K562 (cell line): ENCODE measurements at regions not wholly inside any gene's neighbourhood (a gene's known extent, or its start where the extent isn't known, plus 50 kb on each side); places are given as distances from the start of the nearest gene placed in this dataset.
A peak's percentile ranks its signal among the peaks of the same experiment; 100 is the strongest.

Experiments used
- ATAC-seq: fragments of 200-7000 bp; cut with Tn5 transposase; 3 replicates; pipeline ENCODE4 v1.9.1; 2020; ENCODE audit warnings: moderate library complexity
- BruUV-seq: library from RNA; stranded (reverse); fragments of 400-500 nt; replicated peaks from 2 replicates; lab custom pipeline; 2021; lab: Mats Ljungman, UMichigan
- CTCF ChIA-PET: fragments of 300-600 bp; formaldehyde crosslinking; extraction: SDS; loops from one replicate; lab custom pipeline; 2021; ENCODE audit warnings: low intra/inter-chr PET ratio; lab: Yijun Ruan, JAX
- POLR2A ChIA-PET: fragments of 300-600, 350-650 bp; sonication (Branson Sonifier 250); formaldehyde crosslinking; extraction: SDS; loops from one replicate; lab custom pipeline; 2021; ENCODE audit warnings: antibody characterized with exemption, inconsistent platforms; lab: Yijun Ruan, JAX
- DNase-seq, 4 experiments: peaks; one replicate each; pipeline versions ENCODE4 v3.0.0 to v3.0.0-alpha.2; 2011 to 2018; ENCODE audit warnings: low spot score in 3 of 4, mixed read lengths in 3 of 4; ENCODE audit errors: extremely low read depth in 1 of 4
- FAIRE-seq: peaks from 2 replicates; lab custom pipeline; 2011; peaks lifted over from hg19 to GRCh38; lab: Jason Lieb, UNC
- H2AFZ ChIP-seq: 2 replicates; pipeline ENCODE4 v1.6.0; 2011; ENCODE audit warnings: low read depth, low read length, control low read depth, inconsistent platforms
- H3K27ac ChIP-seq: fragments of 200-600 bp; 3 replicates; pipeline ENCODE4 v1.8.0; 2011; ENCODE audit warnings: low read depth, mild to moderate bottlenecking, control low read depth, inconsistent platforms, low read length, moderate library complexity, mixed read lengths; ENCODE audit errors: extremely low read depth
- H3K27me3 ChIP-seq, 2 experiments: fragments of 300-600 bp in 1 of 2; 2 replicates in 1 of 2; 3 replicates in 1 of 2; pipeline versions ENCODE4 v1.6.0 to v1.8.0; 2011; ENCODE audit warnings: inconsistent platforms in 2 of 2, low read length in 2 of 2, mild to moderate bottlenecking in 1 of 2, mixed read lengths in 1 of 2, moderate library complexity in 1 of 2; ENCODE audit not compliant: control insufficient read depth in 2 of 2, insufficient read depth in 2 of 2
- H3K36me3 ChIP-seq: fragments of 300-600 bp; 3 replicates; pipeline ENCODE4 v1.8.0; 2011; ENCODE audit warnings: mild to moderate bottlenecking, low read length, inconsistent platforms; ENCODE audit not compliant: control insufficient read depth, insufficient read depth
- H3K4me1 ChIP-seq, 2 experiments: fragments of 200-600 bp in 1 of 2; replicated peaks in 1 of 2; 2 replicates in 1 of 2; 3 replicates in 1 of 2; pipeline versions ENCODE4 v1.5.1 to v1.8.0; 2011; ENCODE audit warnings: inconsistent platforms in 2 of 2, low read length in 2 of 2, mild to moderate bottlenecking in 1 of 2, mixed read lengths in 1 of 2, moderate library complexity in 1 of 2; ENCODE audit not compliant: control insufficient read depth in 2 of 2, insufficient read depth in 2 of 2
- H3K4me2 ChIP-seq: 2 replicates; pipeline ENCODE4 v1.6.1; 2011; ENCODE audit warnings: low read length, control low read depth, inconsistent platforms, mixed read lengths; ENCODE audit not compliant: insufficient read depth
- H3K4me3 ChIP-seq: fragments of 200-600 bp; sonication (generic), shearing (Covaris generic); 2 replicates; pipeline ENCODE4 v1.5.1; 2016; ENCODE audit warnings: control low read depth, inconsistent platforms
- H3K79me2 ChIP-seq: fragments of 200-600 bp; 3 replicates; pipeline ENCODE4 v1.8.0; 2011; ENCODE audit warnings: low read length, inconsistent platforms; ENCODE audit not compliant: control insufficient read depth, insufficient read depth
- H3K9ac ChIP-seq, 2 experiments: 2 replicates each; pipeline versions ENCODE4 v1.6.0 to v1.6.1; 2011; ENCODE audit warnings: low read depth in 2 of 2, low read length in 2 of 2, control low read depth in 1 of 2, inconsistent platforms in 1 of 2, mild to moderate bottlenecking in 1 of 2, mixed read lengths in 1 of 2; ENCODE audit not compliant: insufficient read depth in 1 of 2
- H3K9me1 ChIP-seq: one replicate; pipeline ENCODE4 v1.6.0; 2011; ENCODE audit warnings: inconsistent platforms, mild to moderate bottlenecking, low read length, moderate library complexity; ENCODE audit not compliant: control insufficient read depth, insufficient read depth
- H3K9me3 ChIP-seq: replicated peaks from 2 replicates; pipeline ENCODE4 v1.5.1; 2011; ENCODE audit warnings: low read depth, low read length, inconsistent platforms; ENCODE audit not compliant: control insufficient read depth, insufficient read depth
- H4K20me1 ChIP-seq: replicated peaks from 2 replicates; pipeline ENCODE4 v1.6.1; 2011; ENCODE audit warnings: low read length, inconsistent platforms, mixed read lengths; ENCODE audit not compliant: control insufficient read depth, insufficient read depth
- EP300 ChIP-seq: IDR thresholded peaks from 2 replicates; pipeline ENCODE4 v1.6.1; 2012; ENCODE audit warnings: low read length, improper control_type of control experiment
- LCOR ChIP-seq: sonication (generic); formaldehyde crosslinking; IDR thresholded peaks from 2 replicates; pipeline ENCODE4 v1.8.0; 2022; ENCODE audit warnings: mild to moderate bottlenecking, missing genetic modification reagents
- POLR2B ChIP-seq: fragments of 450-650 bp; IDR thresholded peaks from 2 replicates; pipeline ENCODE4 v1.6.1; 2018; ENCODE audit warnings: low read depth; ENCODE audit not compliant: partially characterized antibody
- PREB ChIP-seq: sonication (generic); formaldehyde crosslinking; IDR thresholded peaks from 2 replicates; pipeline ENCODE4 v1.8.1; 2023; ENCODE audit warnings: mild to moderate bottlenecking, missing genetic modification reagents
- PRMT5 ChIP-seq: sonication (generic); formaldehyde crosslinking; IDR thresholded peaks from 2 replicates; pipeline ENCODE4 v1.5.0; 2020; ENCODE audit warnings: missing genetic modification reagents
- TCF7L2 ChIP-seq: fragments of 150-350 bp; IDR thresholded peaks from 2 replicates; pipeline ENCODE4 v1.6.1; 2016; ENCODE audit warnings: low read depth, mild to moderate bottlenecking, low read length, moderate library complexity
- XRCC3 ChIP-seq: fragments of 450-650 bp; IDR thresholded peaks from 2 replicates; pipeline ENCODE4 v1.6.1; 2017; ENCODE audit warnings: mild to moderate bottlenecking, moderate library complexity
- ZNF175 ChIP-seq: fragments of 200-800 bp; sonication (Bioruptor generic); IDR thresholded peaks from 2 replicates; pipeline ENCODE4 v1.6.1; 2016; ENCODE audit warnings: low read depth, mild to moderate bottlenecking, missing genetic modification characterization, missing compliant biosample characterization
- WGBS: fragments of 100-300 bp; shearing (Covaris generic); methylation state at CpG from one replicate; pipeline ENCODE4 v1.1.6; 2016; ENCODE audit warnings: low coverage, mixed read lengths; ENCODE audit not compliant: insufficient coverage; ENCODE audit errors: missing lambda C conversion rate; 5-methylcytosine and 5-hydroxymethylcytosine counted together
- in situ Hi-C: fragments of 300-500 bp; cut with MboI; formaldehyde crosslinking; loops from 4 replicates; pipeline ENCODE4 v1.15.0; 2018; ENCODE audit warnings: inconsistent platforms, mixed read lengths
- intact Hi-C: fragments of 100-400 bp; cut with micrococcal nuclease; formaldehyde crosslinking; loops from 2 replicates; pipeline ENCODE4 v1.14.2; 2022
- TF ChIP-seq, protein P1 (sequence below): fragments of 250-450 bp; sonication (Bioruptor Pico); IDR thresholded peaks from 2 replicates; pipeline ENCODE4 v1.5.0; 2021; ENCODE audit warnings: mild to moderate bottlenecking, borderline replicate concordance
- TF ChIP-seq, protein P2 (sequence below), 2 experiments: fragments of 450-650 bp in 1 of 2; sonication (generic) in 1 of 2; formaldehyde crosslinking in 1 of 2; IDR thresholded peaks in 1 of 2; conservative IDR thresholded peaks in 1 of 2; 2 replicates each; pipeline versions ENCODE4 v1.6.1 to v1.8.1; 2016 to 2023; ENCODE audit warnings: mild to moderate bottlenecking in 2 of 2, moderate library complexity in 2 of 2, inconsistent platforms in 1 of 2, missing genetic modification reagents in 1 of 2

- TF ChIP-seq XRCC3, result no peak
Measured at GRCh38 chr12:124682425-124683151, 115.2 kb upstream of the NCOR2 start (continued).

DNA sequence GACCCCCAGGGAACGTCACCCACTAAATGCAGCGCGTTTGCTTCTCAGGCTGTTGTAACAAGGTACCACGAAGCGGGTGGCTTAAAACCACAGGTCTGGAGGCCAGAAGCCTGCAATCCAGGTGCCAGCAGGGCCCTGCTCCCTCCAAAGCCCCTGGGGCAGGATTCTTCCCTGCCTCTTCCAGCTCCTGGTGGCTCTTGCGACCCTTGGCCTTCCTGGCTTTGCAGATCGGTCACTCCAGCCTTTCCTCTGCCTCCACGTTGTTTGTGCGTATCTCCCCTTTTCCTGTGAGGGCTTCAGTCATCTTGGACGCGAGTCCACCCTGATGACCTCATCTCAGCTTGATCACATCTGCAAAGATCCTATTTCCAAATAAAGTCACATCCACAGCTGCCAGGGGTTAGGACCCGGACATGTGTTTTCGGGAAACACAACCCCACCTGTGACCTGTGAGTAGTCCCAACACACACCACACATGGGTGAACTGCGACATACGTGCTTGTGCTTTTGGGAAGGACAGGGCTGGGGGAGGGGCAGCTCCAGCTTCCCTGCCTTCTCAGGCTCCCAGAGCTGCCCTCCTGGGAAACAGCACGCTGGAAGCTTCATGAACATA lies 114.5 kb upstream of the NCOR2 start:
- 33% methylated on average over 16 of the region's 16 CpGs for WGBS
- Histone ChIP-seq H3K36me3 (no peaks in the 10 kb centered on the region), H3K4me1 (peaks cover 21 to 40% of the 10 kb centered on the region in 2 experiments), H2AFZ (0 out of 2 replicates have a peak overlapping the region, but pooled peaks have one; percentile 9), H3K4me2 (no peak overlapping the region), H3K27ac (no peak overlapping the region), H3K9me3 (no peaks in the 10 kb centered on the region), H3K79me2 (no peaks in the 10 kb centered on the region), H3K4me3 (no peak overlapping the region), H4K20me1 (no peaks in the 10 kb centered on the region; the same call in 1 of the 2 replicates), H3K27me3 (peaks cover 0 to 19% of the 10 kb centered on the region in 2 experiments; a peak in 1 of 5 replicates), H3K9me1 (no peaks in the 10 kb centered on the region), H3K9ac (peak overlapping the region in 1 of 2 experiments; percentile 61; a peak in 1 of 4 replicates)
- no peak for TF ChIP-seq POLR2B
- no peak for TF ChIP-seq LCOR (CRISPR knock-in tag)
- TF ChIP-seq EP300, result no peak
- TF ChIP-seq, protein P1, sequence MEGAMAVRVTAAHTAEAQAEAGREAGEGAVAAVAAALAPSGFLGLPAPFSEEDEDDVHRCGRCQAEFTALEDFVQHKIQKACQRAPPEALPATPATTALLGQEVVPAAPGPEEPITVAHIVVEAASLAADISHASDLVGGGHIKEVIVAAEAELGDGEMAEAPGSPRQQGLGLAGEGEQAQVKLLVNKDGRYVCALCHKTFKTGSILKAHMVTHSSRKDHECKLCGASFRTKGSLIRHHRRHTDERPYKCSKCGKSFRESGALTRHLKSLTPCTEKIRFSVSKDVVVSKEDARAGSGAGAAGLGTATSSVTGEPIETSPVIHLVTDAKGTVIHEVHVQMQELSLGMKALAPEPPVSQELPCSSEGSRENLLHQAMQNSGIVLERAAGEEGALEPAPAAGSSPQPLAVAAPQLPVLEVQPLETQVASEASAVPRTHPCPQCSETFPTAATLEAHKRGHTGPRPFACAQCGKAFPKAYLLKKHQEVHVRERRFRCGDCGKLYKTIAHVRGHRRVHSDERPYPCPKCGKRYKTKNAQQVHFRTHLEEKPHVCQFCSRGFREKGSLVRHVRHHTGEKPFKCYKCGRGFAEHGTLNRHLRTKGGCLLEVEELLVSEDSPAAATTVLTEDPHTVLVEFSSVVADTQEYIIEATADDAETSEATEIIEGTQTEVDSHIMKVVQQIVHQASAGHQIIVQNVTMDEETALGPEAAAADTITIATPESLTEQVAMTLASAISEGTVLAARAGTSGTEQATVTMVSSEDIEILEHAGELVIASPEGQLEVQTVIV (CRISPR knock-in tag), result no peak
- TF ChIP-seq, protein P2, sequence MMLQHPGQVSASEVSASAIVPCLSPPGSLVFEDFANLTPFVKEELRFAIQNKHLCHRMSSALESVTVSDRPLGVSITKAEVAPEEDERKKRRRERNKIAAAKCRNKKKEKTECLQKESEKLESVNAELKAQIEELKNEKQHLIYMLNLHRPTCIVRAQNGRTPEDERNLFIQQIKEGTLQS (IDR thresholded peaks at IDR 0.05), result peak; percentile 65
- TF ChIP-seq, protein P2 (CRISPR knock-in tag; conservative IDR thresholded peaks at IDR 0.05), result no peak
- TF ChIP-seq PREB (CRISPR knock-in tag), result no peak
- no peak for TF ChIP-seq PRMT5 (CRISPR knock-in tag)
- no peak for TF ChIP-seq TCF7L2
- TF ChIP-seq ZNF175 (CRISPR knock-in tag), result 0 out of 2 replicates have a peak, but pooled peaks have one; percentile 28
- BruUV-seq, result no TSS peak
- DNase-seq (no peak), FAIRE-seq (no peak), ATAC-seq (no peak)
- in situ Hi-C loops, result no loop called here
- intact Hi-C loops, result loop anchor here (2.0 to 10.0 kb wide), 4 partner anchors 69 to 357 kb away; no protein-coding TSS in a partner anchor
- CTCF ChIA-PET, result interaction anchor here (0.6 to 1.7 kb wide), 3 partner anchors 46 to 350 kb away, joined by 3 to 9 read pairs (median 4); no protein-coding TSS in a partner anchor
- POLR2A ChIA-PET, result interaction anchor here (0.5 to 0.7 kb wide), 2 partner anchors 26 to 115 kb away, joined by 3 read pairs; no protein-coding TSS in a partner anchor
